Prostate gland (tissue), 2 donors: ENCODE measurements at regions not wholly inside any gene's neighbourhood (a gene's known extent, or its start where the extent isn't known, plus 50 kb on each side); places are given as distances from the start of the nearest gene placed in this dataset.

Source experiments
- POLR2A ChIP-seq: fragments of 450-650 bp; IDR thresholded peaks from one replicate; pipeline ENCODE4 v1.6.1; 2016; ENCODE audit warnings: antibody characterized with exemption, mild to moderate bottlenecking
- POLR2AphosphoS5 ChIP-seq: sonication (generic); formaldehyde crosslinking; IDR thresholded peaks from one replicate; pipeline ENCODE4 v1.6.1; 2017; ENCODE audit warnings: antibody characterized with exemption
- TF ChIP-seq, protein P1 (sequence below), 4 experiments: fragments of 200-600 bp in 2 of 4; fragments of 450-650 bp in 2 of 4; sonication (generic) in 2 of 4; IDR thresholded peaks; 1 replicate in 3 of 4; 2 replicates in 1 of 4; pipeline ENCODE4 v1.5.1; 2016 to 2019; ENCODE audit warnings: antibody characterized with exemption in 4 of 4, mild to moderate bottlenecking in 2 of 4, moderate library complexity in 2 of 4

DNA sequence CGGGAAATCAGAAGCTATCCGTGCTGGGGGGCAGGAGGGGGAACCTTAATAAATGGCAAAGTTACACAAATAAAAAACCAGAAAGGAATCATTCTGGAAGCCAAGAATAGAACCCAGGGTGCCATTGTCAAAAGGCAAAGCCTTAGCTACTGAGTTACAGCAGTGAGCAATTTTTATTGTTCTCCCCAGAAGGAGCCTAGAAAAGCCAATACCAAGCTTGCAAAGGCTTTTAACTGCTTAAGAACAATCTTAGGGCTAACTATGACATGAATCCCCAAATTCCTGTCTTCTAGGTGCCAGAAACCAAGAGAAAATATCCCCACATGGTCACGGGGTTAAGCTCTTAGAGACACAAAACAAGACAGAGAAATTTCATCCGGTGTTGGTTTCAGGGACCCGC lies 482.7 kb downstream of the CCSER2 start:
- TF ChIP-seq, protein P1, sequence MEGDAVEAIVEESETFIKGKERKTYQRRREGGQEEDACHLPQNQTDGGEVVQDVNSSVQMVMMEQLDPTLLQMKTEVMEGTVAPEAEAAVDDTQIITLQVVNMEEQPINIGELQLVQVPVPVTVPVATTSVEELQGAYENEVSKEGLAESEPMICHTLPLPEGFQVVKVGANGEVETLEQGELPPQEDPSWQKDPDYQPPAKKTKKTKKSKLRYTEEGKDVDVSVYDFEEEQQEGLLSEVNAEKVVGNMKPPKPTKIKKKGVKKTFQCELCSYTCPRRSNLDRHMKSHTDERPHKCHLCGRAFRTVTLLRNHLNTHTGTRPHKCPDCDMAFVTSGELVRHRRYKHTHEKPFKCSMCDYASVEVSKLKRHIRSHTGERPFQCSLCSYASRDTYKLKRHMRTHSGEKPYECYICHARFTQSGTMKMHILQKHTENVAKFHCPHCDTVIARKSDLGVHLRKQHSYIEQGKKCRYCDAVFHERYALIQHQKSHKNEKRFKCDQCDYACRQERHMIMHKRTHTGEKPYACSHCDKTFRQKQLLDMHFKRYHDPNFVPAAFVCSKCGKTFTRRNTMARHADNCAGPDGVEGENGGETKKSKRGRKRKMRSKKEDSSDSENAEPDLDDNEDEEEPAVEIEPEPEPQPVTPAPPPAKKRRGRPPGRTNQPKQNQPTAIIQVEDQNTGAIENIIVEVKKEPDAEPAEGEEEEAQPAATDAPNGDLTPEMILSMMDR (IDR thresholded peaks at IDR 0.05) = no peak
- no peak for TF ChIP-seq POLR2A
- no peak for TF ChIP-seq POLR2AphosphoS5
